ENCODE measurements at regions not wholly inside any gene's neighbourhood (a gene's known extent, or its start where the extent isn't known, plus 50 kb on each side); places are given as distances from the start of the nearest gene placed in this dataset.

DNA sequence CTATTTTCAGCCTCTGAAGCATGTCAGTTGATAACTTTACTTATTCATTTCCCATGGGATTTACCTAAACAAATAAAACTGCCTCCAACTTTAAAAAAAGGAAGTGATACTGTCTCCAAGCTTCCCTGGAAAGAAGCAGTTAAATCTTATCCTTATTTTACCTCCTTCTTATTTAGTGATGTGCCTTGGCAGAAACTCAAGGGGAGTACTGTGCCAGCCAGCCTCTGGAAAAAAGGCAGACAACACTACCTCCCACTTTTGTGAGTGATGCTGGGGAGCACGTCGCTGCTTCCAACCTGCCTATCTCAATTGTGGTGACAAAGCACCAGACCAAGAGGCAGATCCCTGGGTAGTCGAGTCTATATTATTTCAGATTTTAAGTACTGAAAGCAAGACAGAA lies 765.6 kb downstream of the DIAPH3 start:
- no peak overlapping the region for H2BK15ac ChIP-seq (ENCODE audit: low read depth, low read length)
- H3K79me1 ChIP-seq (ENCODE audit: insufficient read depth, low read depth, low read length, poor library complexity, severe bottlenecking): no peaks in the 10 kb centered on the region

More for the DNA sequence above, 765.6 kb downstream of the DIAPH3 start:
- Mint-ChIP-seq H3K4me1 (peaks cover 14 to 15% of the 10 kb centered on the region in 2 experiments), H3K27me3 (ENCODE audit: low read depth) (no peaks in the 10 kb centered on the region), H3K36me3 (ENCODE audit: insufficient read depth in 1 of 3, low read depth in 3 of 3) (peaks cover 3 to 15% (median 5%) of the 10 kb centered on the region in 3 experiments; a peak in 6 of 7 replicates), H3K9me3 (peaks cover 4 to 6% of the 10 kb centered on the region in 2 experiments), H3K4me3 (no peak overlapping the region), H3K27ac (peak overlapping the region in 2 of 3 experiments; percentile 1 to 65; a peak in 2 of 7 replicates)
- TF ChIP-seq, protein P1, sequence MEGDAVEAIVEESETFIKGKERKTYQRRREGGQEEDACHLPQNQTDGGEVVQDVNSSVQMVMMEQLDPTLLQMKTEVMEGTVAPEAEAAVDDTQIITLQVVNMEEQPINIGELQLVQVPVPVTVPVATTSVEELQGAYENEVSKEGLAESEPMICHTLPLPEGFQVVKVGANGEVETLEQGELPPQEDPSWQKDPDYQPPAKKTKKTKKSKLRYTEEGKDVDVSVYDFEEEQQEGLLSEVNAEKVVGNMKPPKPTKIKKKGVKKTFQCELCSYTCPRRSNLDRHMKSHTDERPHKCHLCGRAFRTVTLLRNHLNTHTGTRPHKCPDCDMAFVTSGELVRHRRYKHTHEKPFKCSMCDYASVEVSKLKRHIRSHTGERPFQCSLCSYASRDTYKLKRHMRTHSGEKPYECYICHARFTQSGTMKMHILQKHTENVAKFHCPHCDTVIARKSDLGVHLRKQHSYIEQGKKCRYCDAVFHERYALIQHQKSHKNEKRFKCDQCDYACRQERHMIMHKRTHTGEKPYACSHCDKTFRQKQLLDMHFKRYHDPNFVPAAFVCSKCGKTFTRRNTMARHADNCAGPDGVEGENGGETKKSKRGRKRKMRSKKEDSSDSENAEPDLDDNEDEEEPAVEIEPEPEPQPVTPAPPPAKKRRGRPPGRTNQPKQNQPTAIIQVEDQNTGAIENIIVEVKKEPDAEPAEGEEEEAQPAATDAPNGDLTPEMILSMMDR (conservative IDR thresholded peaks at IDR 0.05): no peak
- Histone ChIP-seq H3K79me2 (ENCODE audit: insufficient read depth, low read length) (no peaks in the 10 kb centered on the region), H3K27me3 (ENCODE audit: insufficient read depth, low read length) (no peaks in the 10 kb centered on the region), H4K8ac (replicated peaks; ENCODE audit: insufficient read length, low read depth, low read length) (no peak overlapping the region), H3K23me2 (ENCODE audit: insufficient read length, low read depth, low read length, poor library complexity, severe bottlenecking) (no peaks in the 10 kb centered on the region), H2AFZ (ENCODE audit: low read length) (no peak overlapping the region), H3K27ac (ENCODE audit: insufficient read length, low read depth, low read length) (no peak overlapping the region), H2AK5ac (ENCODE audit: insufficient read length, low read length) (no peak overlapping the region), H3K23ac (ENCODE audit: insufficient read length, low read depth, low read length) (no peak overlapping the region), H2BK12ac (ENCODE audit: insufficient read length, low read depth, low read length) (no peak overlapping the region), H2BK20ac (ENCODE audit: low read depth, low read length, poor library complexity, severe bottlenecking) (no peak overlapping the region), H2BK5ac (ENCODE audit: insufficient read length, low read length) (no peak overlapping the region), H4K20me1 (ENCODE audit: control insufficient read depth, insufficient read depth, insufficient read length) (no peaks in the 10 kb centered on the region), H3K9ac (ENCODE audit: extremely low read depth, insufficient read length, low read length) (no peak overlapping the region), H2BK120ac (ENCODE audit: low read depth, low read length, poor library complexity, severe bottlenecking) (no peak overlapping the region), H3K14ac (ENCODE audit: insufficient read depth, low read length) (no peak overlapping the region), H4K91ac (ENCODE audit: insufficient read length, low read depth, low read length) (no peak overlapping the region), H3K4me2 (ENCODE audit: insufficient read depth, insufficient read length, low read length) (no peak overlapping the region), H4K5ac (ENCODE audit: insufficient read length, low read depth, low read length) (no peak overlapping the region), H3K56ac (ENCODE audit: insufficient read length, low read depth, low read length) (no peak overlapping the region), H3T11ph (ENCODE audit: low read length) (no peak overlapping the region), H3K4ac (ENCODE audit: low read depth, low read length) (no peak overlapping the region), H3K18ac (ENCODE audit: insufficient read length, low read depth, low read length) (no peak overlapping the region), H3K4me1 (ENCODE audit: insufficient read depth, low read length) (no peaks in the 10 kb centered on the region), H3K9me3 (ENCODE audit: control insufficient read depth, low read depth, low read length) (no peaks in the 10 kb centered on the region)
- no CpG with 5 or more reads among the region's 3 CpGs for WGBS (ENCODE audit: extremely low coverage, insufficient read length, low lambda C conversion rate)
- DNase-seq: no peak
